ENCODE measurements at regions not wholly inside any gene's neighbourhood (a gene's known extent, or its start where the extent isn't known, plus 50 kb on each side); places are given as distances from the start of the nearest gene placed in this dataset.

DNA sequence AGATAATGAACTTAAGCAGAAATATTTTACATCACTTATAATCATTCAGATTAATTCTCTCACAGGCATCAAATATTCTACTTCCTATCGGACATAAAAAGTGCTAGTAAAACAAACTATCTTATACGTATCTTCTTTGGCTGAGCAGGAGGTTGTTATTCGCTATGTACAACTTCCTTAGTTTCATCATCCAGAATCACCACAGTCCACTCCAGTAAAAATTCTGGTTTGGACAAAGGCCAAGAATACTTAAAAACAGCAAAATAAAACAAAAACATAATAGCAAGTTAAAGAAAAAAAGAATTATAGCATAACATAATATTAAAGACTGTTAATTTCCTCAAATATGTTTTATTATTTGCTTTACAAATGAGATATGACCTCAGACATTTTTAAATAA is 1077.1 kb upstream of the CELF4 start:
- no peak for TF ChIP-seq MXI1 (IDR thresholded peaks at IDR 0.05; ENCODE audit: low read depth, low read length)
- TF ChIP-seq, protein P1, sequence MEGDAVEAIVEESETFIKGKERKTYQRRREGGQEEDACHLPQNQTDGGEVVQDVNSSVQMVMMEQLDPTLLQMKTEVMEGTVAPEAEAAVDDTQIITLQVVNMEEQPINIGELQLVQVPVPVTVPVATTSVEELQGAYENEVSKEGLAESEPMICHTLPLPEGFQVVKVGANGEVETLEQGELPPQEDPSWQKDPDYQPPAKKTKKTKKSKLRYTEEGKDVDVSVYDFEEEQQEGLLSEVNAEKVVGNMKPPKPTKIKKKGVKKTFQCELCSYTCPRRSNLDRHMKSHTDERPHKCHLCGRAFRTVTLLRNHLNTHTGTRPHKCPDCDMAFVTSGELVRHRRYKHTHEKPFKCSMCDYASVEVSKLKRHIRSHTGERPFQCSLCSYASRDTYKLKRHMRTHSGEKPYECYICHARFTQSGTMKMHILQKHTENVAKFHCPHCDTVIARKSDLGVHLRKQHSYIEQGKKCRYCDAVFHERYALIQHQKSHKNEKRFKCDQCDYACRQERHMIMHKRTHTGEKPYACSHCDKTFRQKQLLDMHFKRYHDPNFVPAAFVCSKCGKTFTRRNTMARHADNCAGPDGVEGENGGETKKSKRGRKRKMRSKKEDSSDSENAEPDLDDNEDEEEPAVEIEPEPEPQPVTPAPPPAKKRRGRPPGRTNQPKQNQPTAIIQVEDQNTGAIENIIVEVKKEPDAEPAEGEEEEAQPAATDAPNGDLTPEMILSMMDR (IDR thresholded peaks at IDR 0.05 in 2 of 3, conservative IDR thresholded peaks at IDR 0.05 in 1 of 3; ENCODE audit: control insufficient read depth in 2 of 3, extremely low read depth in 1 of 3, insufficient read depth in 1 of 3, low read depth in 3 of 3, low read length in 3 of 3) = no peak
- no peak for TF ChIP-seq NR2C2 (IDR thresholded peaks at IDR 0.05; ENCODE audit: borderline replicate concordance, control insufficient read depth, insufficient read length, low read depth)
- no peak for TF ChIP-seq SUZ12 (IDR thresholded peaks at IDR 0.05; ENCODE audit: unreplicated experiment)
- no peak for TF ChIP-seq PAX5 (IDR thresholded peaks at IDR 0.05; ENCODE audit: borderline replicate concordance, low read depth, low read length)
- TF ChIP-seq, protein P2, sequence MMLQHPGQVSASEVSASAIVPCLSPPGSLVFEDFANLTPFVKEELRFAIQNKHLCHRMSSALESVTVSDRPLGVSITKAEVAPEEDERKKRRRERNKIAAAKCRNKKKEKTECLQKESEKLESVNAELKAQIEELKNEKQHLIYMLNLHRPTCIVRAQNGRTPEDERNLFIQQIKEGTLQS (IDR thresholded peaks at IDR 0.05; ENCODE audit: borderline replicate concordance, extremely low read depth, low read depth, low read length) = no peak
- no peak for TF ChIP-seq ELK1 (IDR thresholded peaks at IDR 0.05; ENCODE audit: low read depth, low read length)

Data from GM12878 (cell line).